GM18907 (cell line): ENCODE measurements at regions not wholly inside any gene's neighbourhood (a gene's known extent, or its start where the extent isn't known, plus 50 kb on each side); places are given as distances from the start of the nearest gene placed in this dataset.
A peak's percentile ranks its signal among the peaks of the same experiment; 100 is the strongest.
"Not testable (repeated sequence)": the region's sequence is repeated elsewhere in the genome, so short reads cannot be mapped to it uniquely, and the experiment has no call there.

Experiments used
- ATAC-seq: cut with Tn5 transposase; IDR thresholded peaks from one replicate; pipeline ENCODE4 v1.9.1; 2021; ENCODE audit warnings: mild to moderate bottlenecking, moderate library complexity; ENCODE audit not compliant: unreplicated experiment

DNA sequence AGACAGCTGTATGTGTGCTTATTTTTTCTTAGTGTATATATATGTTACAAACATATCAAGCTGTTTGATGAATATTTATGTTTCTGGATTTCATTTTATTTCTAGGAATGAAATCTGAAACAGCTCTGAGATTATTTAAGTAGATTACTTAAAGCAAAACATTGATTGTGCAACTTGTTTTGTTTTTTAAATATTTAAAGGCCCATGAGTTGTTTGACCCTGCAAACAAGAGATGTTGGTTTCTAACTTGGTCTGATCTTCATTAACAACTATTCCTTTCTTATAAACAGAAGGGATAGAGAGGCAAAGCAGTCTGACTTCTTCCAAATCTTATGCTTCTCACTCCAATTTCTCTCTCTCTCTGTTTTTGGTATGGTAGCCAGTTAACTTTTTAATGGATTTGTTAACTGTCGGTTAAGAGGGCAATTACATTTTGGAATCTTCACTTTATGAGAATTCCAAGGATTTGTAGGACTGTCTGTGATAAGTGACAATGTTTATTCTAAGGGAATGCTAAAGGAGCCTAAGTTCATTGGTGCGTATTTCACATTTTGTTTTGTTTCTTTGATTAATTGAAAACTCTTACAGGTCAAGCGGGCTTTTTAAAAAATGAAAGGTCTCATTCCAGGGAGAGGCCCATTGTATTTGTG, 102.6 kb upstream of the HMGA2 start:
- ATAC-seq = no peak

DNA sequence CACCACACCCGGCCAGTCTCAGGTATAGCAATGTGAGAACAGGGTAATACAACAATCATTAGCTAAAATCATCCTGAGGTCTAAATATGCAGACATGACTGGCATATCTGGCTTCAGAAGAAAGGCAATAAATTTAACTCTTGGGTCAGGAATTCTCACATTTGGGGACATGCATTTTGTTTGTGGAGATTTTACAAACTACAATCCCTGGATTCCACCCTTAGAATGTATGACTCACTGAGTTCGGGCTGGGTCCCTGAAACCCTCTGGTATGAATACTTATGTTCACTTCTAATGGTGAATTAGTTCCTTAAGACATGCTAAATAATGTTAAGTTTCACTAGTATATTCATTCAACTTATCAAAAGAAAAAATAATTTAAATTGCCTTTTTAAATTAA, 98.9 kb upstream of the HMGA2 start:
- ATAC-seq = no peak

DNA sequence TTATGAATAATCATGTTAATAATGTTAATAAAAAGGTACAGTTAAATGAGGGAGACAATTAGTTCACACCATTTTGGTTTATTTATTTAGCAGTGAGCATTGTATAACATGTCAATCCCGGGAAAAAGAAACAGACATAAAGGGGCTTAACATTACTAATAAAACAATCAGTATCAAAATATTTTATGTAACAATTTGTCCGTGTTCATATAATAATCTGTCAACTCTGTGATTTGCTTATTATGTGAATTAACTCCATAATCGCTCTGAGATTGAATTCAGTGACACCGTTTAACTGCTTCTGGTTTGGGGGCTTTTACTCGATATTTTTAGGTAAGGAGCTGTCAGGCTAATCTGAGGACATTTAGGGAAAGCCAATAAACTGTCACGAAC, 95.8 kb upstream of the HMGA2 start:
- no peak for ATAC-seq

DNA sequence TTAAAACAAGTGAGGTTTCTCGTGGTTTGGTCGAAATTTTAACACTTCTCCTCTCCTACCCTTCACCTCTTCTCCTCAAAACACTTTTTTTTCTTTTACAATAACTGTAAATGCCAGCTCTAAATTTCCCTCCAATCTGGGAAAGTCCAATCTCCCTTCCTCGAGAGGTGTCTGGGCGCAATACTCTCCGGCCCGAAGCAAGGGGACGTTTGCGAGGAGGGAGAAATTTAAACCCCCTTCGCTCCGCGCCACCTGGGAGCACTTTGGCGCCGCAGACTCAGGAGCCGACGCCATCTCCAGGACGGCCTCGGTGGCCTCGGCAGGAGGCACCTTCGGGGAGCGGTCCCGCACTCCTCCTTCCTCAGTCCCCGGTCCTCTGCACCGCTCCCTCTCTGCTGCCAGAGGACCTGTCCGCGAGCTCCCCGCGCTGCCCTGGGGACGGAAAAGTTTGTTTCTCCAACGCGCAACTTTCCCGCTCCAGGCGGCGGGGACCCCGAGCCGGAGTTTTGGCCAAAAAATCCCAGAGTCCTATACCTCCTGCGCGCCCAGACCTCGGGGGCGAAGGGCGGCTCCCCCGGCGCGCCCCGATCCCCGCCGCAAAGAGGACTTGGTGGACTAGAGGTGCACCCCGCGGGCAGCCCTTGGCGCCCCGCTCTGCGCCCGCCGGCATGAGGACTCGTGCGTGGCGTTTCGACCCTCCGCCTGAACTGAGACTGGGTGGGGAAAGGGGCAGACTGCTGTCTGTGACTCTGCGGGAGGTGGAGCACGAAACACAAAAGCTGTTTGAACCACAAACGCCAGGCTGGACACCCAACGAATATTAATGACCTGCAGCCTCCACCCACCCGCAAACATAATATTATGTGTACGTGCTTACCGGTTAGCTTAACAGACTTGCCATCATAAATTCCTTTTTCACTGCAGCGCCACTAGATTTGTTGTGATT, 95.2 kb upstream of the HMGA2 start:
- no peak for ATAC-seq

DNA sequence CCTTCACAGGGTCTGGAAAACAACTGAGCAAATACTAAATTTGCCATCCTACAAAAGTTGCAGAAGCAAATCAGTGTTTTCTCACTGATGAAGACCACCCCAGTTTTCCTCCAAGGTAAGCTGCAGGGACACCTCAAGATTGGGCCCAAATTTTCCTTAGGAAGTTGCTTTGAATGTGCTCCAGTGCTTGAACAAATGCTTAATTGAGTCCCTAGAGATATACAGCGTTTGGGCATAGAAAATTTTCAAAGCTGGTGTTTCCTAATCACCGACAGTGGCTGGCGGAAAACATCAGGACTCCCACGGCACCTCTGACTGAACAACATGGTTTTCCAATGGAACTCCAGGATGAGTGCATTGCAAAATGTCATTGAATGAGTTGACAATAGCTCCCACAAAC, 92.5 kb upstream of the HMGA2 start:
- no peak for ATAC-seq

DNA sequence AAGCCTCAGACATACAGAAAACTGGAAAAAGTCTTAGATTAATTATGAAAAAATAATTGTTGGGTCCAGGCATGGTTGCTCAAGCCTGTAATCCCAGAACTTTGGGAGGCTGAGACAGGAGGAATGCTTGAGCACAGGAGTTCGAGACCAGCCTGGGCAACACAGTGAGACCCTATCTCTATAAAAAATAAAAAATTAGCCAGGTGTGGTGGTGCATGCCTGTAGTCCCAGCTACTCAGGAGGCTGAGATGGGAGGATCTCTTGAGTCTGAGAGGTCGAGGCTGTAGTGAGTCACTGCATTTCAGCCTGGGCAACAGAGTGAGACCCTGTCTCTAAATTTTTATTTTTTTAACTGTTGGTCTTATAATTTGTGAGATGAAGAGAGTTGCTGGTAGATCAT, 90.6 kb upstream of the HMGA2 start:
- ATAC-seq = not testable (repeated sequence)

DNA sequence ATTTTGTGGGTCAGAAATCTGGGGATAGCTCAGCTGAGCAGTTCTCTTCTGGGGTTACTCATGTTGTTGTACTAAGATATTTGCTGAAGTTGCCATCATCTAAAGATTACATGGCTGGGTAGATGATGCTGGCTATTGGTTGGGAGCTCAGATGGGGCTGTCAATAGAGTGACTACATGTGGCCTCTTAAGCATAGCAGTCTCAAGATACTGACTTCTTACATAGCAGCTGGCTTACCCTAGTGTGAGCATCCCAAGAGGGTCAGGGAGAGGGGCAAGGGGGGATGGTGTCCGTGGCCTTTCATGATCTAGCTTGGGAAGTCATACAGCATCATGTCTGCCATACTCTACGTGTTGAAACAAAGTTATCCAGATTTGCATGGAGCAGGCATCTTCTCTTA, 90.1 kb upstream of the HMGA2 start:
- no peak for ATAC-seq

DNA sequence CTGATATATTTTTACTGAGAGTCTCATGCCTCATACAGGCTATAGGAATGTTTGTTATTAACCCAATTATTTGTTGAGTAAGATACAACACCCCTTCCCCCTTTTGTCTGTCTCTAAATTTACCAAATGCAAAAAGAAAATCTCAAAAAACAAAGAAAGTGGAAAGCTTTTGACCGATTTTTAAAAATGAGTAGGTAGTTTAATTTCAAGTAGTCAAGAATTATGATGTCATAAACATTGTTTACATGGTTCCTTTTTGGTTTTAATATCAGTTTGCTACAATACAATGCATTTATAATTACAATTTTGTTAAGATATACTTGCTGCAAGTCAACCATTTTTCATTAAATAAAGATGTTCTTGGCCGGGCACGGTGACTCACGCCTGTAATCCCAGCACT, 84.7 kb upstream of the HMGA2 start:
- ATAC-seq = no peak

DNA sequence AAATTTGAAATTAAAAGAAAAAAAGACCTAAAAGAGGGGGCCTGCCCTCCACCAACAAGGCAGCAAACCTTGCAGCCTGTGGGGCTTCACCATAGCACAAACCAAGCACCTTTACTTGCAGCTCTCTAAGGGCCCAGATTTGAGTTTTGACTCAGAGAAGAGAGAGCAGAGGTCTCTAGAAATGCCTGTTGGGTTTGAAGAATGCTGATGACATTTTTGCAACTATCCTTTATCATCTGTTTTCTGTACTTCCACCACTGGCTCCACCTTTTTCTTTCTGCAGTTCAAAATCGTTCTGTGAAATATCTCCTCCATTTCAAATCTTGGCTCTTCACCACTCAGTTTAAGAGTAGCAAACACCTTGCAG, 83.8 kb upstream of the HMGA2 start:
- ATAC-seq = no peak

DNA sequence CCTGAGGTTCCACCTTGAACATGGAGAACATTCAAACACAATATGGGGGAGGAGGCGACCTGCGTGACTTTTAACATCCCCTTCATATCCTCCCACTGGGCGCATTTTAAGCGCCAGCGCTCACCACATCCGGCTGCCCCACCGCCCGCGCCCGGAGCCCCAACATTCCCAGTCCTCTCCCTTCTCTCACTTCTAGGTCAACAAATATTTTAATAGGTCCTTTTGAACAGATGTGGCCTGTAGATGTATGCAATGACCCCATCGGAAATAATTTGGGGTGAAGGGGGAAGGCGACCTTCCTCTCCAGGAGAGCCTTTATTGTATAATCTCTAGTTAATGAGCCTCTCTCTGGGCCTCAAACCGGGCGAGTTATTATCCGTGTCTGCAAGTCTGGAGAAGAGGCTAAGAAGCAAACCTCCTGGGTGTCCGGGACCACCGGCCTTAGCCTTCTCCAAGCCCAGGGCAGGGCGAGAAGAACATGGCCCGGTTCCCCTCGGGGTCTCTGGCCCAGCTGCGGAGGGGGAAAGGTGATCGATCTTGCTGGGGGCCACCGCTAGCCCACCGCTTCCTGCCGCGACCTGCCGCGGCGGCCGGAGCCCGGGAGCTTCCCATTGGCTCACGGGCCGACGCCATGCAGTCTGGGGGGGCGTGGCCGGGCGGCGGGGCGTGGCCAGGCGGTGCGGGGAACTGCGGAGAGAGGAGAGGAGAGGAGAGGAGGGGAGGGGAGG, 83.2 kb upstream of the HMGA2 start:
- ATAC-seq = peak; percentile 76

DNA sequence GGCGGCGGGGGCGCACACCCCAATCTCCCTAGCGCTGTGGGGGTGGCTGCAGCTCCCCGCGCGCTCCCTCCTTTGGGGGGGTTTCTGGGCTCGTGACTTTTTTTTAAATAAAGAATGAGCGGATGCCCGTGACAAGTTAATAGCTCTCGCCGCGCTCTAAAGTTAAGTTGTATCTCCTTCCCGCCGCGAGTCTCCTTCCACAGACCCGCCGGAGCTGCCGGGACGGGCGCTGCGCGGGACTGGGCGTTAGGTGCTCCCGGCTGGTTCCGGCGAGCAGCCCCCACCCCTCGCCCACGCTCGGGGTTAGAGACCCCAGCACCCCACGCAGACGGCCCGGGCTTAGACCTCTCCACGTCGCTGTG, 82.6 kb upstream of the HMGA2 start:
- peak; percentile 16 for ATAC-seq

DNA sequence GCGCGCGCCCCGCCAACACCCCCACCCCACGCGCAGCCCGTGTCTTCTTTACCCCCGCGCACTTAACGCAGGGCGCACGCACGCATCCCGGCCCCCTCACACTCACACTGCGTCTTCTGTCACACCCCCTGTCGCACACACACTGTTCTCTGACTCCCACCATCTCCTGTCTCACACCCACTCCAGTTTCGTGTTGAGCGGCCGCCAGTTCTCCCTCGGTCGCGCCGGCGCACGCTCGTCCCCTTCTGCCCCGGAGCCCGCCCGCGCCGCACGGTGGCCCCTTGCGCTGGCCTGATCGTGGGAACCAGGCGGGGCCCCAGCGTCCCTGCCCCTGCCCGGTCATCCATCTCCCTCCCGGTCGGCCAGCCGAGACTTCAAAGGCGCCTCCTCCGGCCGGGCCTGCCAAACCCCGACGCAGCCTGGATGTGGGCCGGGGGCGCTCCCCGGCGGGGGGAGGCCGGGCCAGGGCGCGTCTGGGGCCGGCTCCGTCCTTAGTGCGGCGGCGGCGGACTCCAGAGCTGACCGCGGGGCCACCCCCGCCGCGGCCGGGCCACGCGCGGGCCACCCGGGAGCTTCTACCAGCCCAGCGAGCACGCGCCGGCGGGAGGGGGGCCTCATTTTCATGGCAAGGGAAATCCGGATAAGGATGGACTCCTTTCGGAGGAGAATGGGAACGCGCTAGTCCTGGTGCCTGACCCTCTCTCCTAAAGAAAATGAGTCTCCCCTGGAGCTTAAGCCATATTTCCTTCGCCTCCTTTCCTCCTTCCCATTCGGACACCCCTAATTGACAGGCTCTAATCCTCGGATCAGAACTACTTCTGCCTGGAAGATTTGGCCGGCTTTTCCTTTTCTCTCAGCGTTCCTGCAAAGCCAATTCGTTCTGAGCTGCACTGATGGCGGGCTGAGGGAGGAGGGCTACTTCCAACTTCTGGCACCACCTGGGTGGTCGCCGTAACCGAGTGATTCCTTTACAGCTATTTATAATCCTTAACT, 82.0 kb upstream of the HMGA2 start:
- peak; percentile 12 for ATAC-seq

DNA sequence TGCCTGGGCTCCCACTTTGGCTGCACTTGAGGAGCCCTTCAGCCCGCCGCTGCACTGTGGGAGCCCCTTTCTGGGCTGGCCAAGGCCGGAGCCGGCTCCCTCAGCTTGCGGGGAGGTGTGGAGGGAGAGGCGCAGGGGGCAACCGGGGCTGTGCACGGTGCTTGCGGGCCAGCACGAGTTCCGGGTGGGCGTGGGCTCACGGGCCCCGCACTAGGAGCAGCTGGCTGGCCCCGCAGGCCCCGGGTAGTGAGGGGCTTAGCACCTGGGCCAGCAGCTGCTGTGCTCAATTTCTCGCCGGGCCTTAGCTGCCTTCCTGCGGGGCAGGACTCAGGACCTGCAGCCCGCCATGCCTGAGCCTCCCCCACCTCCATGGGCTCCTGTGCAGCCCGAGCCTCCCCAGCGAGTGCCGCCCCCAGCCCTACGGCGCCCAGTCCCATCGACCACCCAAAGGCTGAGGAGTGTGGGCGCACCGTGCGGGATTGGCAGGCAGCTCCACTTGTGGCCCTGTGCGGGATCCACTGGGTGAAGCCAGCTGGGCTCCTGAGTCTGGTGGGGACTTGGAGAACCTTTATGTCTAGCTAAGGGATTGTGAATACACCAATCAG, 79.9 kb upstream of the HMGA2 start:
- ATAC-seq = not testable (repeated sequence)

DNA sequence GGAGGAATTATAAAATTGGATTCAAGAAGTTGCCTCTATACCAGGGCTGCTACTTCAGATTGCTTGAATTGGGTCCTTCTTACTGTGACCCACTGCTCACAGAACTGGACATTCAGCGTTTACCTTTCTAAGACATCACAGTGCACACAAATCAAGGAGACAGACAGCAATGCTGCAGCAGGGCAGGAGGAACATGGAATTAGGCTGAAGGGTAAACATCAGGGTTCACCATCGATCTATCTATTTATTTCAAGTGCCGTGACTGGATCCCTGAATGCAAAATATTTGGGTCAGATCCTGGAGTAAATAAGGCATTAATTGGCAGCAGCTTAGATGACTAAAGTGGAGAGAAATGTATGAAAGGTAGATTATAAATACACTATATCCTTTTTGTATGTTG, 76.9 kb upstream of the HMGA2 start:
- no peak for ATAC-seq

DNA sequence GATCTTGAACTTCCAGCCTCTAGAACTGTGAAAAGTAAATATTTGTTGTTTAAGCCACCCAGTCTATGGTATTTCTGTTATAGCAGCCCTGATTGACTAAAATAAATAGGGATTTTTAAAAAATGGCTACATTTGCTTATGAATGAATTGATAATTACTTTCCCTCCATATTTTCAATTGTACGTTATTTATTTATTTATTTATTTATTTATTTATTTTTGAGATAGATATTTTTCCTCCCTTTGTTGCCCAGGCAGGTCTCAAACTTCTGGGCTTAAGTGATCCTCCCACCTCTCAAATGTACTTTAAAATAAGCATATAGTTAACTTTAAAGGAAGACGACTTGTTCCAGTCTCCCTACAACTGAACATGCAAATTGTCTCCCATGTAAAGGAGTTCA, 76.0 kb upstream of the HMGA2 start:
- ATAC-seq = no peak

DNA sequence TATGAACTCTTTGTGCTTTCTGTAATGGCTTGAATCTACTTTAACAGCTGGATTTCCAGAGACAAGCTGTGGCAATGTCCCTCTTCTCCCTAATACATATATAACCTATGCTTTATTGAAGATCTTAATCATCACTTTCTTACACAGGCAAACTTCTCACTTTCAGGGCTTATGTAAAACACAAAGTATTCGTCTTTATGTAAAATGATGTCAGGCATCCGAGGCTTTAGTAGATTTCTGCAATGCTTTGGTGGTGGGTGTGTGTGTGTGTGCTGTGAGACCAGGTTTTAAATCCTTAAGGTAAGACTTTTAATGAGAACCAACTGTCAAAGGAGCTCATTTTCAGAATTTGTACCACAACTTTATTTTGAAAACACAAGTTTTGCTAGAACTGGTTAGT, 70.0 kb upstream of the HMGA2 start:
- no peak for ATAC-seq

DNA sequence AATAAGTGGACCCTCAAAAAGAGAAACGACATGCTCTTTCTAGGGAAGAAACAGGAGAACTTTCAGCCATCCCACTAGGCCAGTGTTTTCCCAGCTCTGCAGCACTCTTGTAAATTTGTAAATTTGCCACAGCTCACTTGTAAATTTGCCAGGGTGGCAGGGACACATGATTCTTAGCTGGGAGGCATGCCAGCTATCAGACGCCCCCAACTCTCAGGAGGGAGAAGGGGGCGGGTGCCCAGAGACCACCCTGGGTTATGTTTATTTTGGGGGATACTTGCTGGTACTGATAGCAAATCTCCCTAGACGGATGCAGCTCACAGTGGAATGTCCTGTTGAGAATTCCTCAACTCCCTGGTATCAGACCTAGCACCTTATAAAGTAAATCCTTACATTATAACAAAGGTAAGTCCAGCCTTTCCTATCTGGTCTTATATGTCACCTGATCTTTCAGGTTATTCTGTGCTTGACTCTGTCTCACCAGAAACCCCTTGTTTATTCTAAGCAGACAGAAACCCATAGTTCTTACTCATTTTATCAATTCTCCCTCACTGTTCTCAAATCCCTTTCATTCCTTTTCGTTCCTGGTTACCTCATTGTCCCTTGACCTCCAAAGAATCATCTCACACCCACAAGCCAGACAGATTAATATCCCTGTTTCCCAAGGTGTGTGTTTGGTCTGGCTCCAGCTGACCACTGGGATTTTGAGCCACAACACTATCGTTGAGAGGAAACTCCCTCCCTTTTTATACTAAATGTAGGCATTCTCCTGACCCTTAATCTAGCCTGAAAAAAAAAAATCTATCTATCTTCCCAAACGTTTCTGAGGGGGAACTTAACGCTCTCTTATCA, 69.3 kb upstream of the HMGA2 start:
- ATAC-seq = no peak

DNA sequence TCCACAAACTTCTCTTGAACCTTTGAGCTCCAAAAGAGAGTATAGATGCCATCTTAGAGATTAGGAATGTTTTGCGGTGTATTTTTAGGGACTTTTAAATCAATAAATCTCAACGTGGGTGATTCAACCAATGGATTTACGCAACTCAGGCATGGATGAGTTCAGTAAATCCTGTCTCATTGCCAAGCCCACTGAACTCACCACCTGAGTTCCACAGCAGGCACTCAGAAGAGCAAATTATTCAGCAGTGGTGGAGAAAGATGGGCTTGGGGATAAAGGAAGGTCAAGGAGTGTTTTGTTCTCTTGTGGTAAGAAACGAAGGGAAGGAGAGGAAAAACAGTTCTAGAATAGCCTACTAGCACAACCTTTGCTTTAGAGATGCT, 68.7 kb upstream of the HMGA2 start:
- no peak for ATAC-seq

DNA sequence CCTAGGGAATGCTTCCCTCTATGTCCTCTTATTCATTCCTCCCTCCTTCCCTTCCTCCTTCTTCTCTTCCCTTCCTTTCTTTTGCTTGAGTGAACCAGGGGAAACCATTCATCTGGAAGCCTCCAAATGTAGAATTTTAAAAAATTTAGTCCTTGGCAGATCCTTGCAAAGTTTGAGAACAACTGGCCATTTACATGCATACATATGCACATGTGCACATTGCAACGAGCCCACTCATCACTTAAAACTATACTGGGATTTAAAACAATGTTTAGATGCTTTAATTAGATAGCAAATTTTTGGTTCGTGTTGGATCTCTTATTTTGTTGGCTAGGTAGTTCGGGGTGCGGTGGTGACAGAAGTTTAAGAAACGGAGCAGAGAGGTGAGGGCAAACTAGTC, 68.0 kb upstream of the HMGA2 start:
- no peak for ATAC-seq
